Ovary (tissue), 7 donors: ENCODE measurements at regions not wholly inside any gene's neighbourhood (a gene's known extent, or its start where the extent isn't known, plus 50 kb on each side); places are given as distances from the start of the nearest gene placed in this dataset.

Experiments used
- DNase-seq, 5 donors: peaks; one replicate each; pipeline ENCODE4 v3.0.0-alpha.2; 2019 to 2020
- H3K27ac ChIP-seq, 2 donors: fragments of 200-600 bp; one replicate each; pipeline versions ENCODE4 v1.5.1 to v1.8.0; 2019 to 2022
- H3K27me3 ChIP-seq: fragments of 200-600 bp; one replicate; pipeline ENCODE4 v1.8.0; 2022
- H3K36me3 ChIP-seq: fragments of 200-600 bp; sonication (generic); one replicate; pipeline ENCODE4 v1.5.1; 2019
- H3K4me1 ChIP-seq: one replicate; pipeline ENCODE4 v1.8.1; 2013; ENCODE audit warnings: mild to moderate bottlenecking, moderate library complexity; ENCODE audit not compliant: insufficient read depth
- H3K4me3 ChIP-seq: fragments of 200-600 bp; sonication (generic); one replicate; pipeline ENCODE4 v1.5.1; 2017
- H3K9me3 ChIP-seq, 2 donors: fragments of 200-600 bp in 1 of 2; sonication (generic) in 1 of 2; one replicate each; pipeline versions ENCODE4 v1.5.1 to v1.8.1; 2013 to 2019; ENCODE audit warnings: mild to moderate bottlenecking in 1 of 2, moderate library complexity in 1 of 2
- EP300 ChIP-seq: sonication (generic); formaldehyde crosslinking; IDR thresholded peaks from one replicate; pipeline ENCODE4 v1.6.1; 2017; ENCODE audit warnings: antibody characterized with exemption
- POLR2A ChIP-seq: fragments of 450-650 bp; IDR thresholded peaks from one replicate; pipeline ENCODE4 v1.6.1; 2017; ENCODE audit warnings: antibody characterized with exemption, mild to moderate bottlenecking, moderate library complexity
- WGBS, 3 donors: extraction: QIAGEN DNeasy Blood & Tissue Kit in 1 of 3; methylation state at CpG; one replicate each; pipeline versions ENCODE4 v1.1.5 to v1.1.7; 2013 to 2017; 5-methylcytosine and 5-hydroxymethylcytosine counted together
- intact Hi-C, 4 donors: fragments of 100-400 bp; cut with DNase I; formaldehyde crosslinking; loops; one replicate each; pipeline versions ENCODE4 v1.11.0 to v1.15.1; 2022 to 2023
- TF ChIP-seq, protein P1 (sequence below), 3 donors: fragments of 450-650 bp in 2 of 3; fragments of 200-600 bp in 1 of 3; IDR thresholded peaks; one replicate each; pipeline versions ENCODE4 v1.5.1 to v1.8.0; 2016 to 2022; ENCODE audit warnings: antibody characterized with exemption in 3 of 3, mild to moderate bottlenecking in 1 of 3
- donor health status: DM: no; HTN: no; CAD: no; lungs with moderate emphysema.
- donor health status: DM: no; HTN: no; CAD: no.
- donor health status: Bipolar disorder and iron deficiency.
- donor health status: DM: no; HTN: no; CAD: no.
- donor health status: DM: yes; HTN: yes; CAD: no.

DNA sequence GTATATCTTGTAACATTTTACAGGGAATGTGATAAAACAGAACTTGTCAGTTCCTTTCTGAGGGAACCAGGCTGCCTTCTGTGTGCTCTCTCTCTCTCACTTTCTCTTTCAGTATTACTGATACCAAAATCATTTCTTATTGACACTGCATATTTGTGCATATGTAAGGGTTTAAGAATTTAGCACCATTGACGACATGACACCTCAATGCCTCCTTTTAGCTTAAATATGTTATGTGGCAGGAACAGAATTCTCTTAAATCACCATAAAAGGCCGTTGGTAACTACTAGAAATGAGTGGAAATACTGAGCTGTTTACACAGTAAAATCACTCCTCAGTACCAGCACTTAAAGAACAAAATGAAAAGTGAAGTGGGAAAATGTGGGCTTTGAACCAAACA lies 457.7 kb upstream of the SYT1 start:
- WGBS, 3 donors = 28 to 44% (median 36%) methylated on average over 2 of the region's 2 CpGs
- Histone ChIP-seq H3K27ac (no peak overlapping the region), H3K9me3 (no peaks in the 10 kb centered on the region), H3K36me3 (no peaks in the 10 kb centered on the region), H3K4me3 (no peak overlapping the region), H3K27me3 (no peaks in the 10 kb centered on the region), H3K4me1 (peaks cover 2% of the 10 kb centered on the region)
- TF ChIP-seq EP300 (no peak), POLR2A (no peak)
- TF ChIP-seq, protein P1, sequence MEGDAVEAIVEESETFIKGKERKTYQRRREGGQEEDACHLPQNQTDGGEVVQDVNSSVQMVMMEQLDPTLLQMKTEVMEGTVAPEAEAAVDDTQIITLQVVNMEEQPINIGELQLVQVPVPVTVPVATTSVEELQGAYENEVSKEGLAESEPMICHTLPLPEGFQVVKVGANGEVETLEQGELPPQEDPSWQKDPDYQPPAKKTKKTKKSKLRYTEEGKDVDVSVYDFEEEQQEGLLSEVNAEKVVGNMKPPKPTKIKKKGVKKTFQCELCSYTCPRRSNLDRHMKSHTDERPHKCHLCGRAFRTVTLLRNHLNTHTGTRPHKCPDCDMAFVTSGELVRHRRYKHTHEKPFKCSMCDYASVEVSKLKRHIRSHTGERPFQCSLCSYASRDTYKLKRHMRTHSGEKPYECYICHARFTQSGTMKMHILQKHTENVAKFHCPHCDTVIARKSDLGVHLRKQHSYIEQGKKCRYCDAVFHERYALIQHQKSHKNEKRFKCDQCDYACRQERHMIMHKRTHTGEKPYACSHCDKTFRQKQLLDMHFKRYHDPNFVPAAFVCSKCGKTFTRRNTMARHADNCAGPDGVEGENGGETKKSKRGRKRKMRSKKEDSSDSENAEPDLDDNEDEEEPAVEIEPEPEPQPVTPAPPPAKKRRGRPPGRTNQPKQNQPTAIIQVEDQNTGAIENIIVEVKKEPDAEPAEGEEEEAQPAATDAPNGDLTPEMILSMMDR (IDR thresholded peaks at IDR 0.05) = no peak
- DNase-seq = no peak
- intact Hi-C loops = no loop called here

GRCh38 chr12:78407722-78408121 lies 456.9 kb upstream of the SYT1 start:
- WGBS, 3 donors = 50 to 68% (median 54%) methylated on average over 2 of the region's 2 CpGs
- H3K27me3 ChIP-seq = no peaks in the 10 kb centered on the region
- TF ChIP-seq EP300 (no peak), POLR2A (no peak)
- TF ChIP-seq, protein P1 (IDR thresholded peaks at IDR 0.05) = no peak
- peaks cover 2% of the 10 kb centered on the region for H3K4me1 ChIP-seq
- H3K36me3 ChIP-seq = no peaks in the 10 kb centered on the region
- H3K9me3 ChIP-seq = no peaks in the 10 kb centered on the region
- H3K27ac ChIP-seq = no peak overlapping the region
- no peak overlapping the region for H3K4me3 ChIP-seq
- intact Hi-C loops = no loop called here
- no peak for DNase-seq

GRCh38 chr12:78414071-78414470 lies 450.5 kb upstream of the SYT1 start:
- TF ChIP-seq EP300 = no peak
- no peak for TF ChIP-seq POLR2A
- TF ChIP-seq, protein P1 (IDR thresholded peaks at IDR 0.05) = no peak
- intact Hi-C loops = no loop called here
- Histone ChIP-seq H3K4me1 (no peaks in the 10 kb centered on the region), H3K27me3 (no peaks in the 10 kb centered on the region), H3K4me3 (no peak overlapping the region), H3K9me3 (no peaks in the 10 kb centered on the region), H3K27ac (no peak overlapping the region), H3K36me3 (no peaks in the 10 kb centered on the region)
- DNase-seq = no peak
- whole genome bisulfite sequencing, 3 donors = 94 to 99% (median 98%) methylated on average over 1 of the region's 1 CpG

DNA sequence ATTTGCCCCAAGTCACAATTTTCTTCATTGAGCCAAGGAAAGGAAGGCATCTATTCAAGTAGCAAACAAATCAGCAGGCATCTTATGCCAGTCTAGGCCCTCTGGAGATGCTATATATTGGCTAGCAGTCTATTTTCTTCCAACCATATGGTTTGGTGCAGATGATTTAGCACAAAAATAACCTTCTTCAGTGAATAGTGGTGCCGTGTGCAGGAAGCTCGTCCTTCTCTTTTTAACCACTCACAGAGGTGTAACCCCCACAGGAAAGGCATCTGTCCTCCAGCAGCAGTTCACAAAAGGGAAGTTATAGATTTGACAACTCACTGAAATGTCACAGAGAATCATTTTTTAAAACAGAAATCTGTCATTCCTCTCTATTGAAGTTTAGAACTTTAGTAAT lies 445.7 kb upstream of the SYT1 start:
- Histone ChIP-seq H3K4me1 (no peaks in the 10 kb centered on the region), H3K36me3 (no peaks in the 10 kb centered on the region), H3K27me3 (no peaks in the 10 kb centered on the region), H3K9me3 (no peaks in the 10 kb centered on the region), H3K4me3 (no peak overlapping the region), H3K27ac (no peak overlapping the region)
- TF ChIP-seq EP300 (no peak), POLR2A (no peak)
- TF ChIP-seq, protein P1 (IDR thresholded peaks at IDR 0.05) = no peak
- WGBS, 3 donors = 81 to 91% (median 89%) methylated on average over 2 of the region's 2 CpGs
- DNase-seq = no peak
- intact Hi-C loops = no loop called here

- Histone ChIP-seq H3K4me3 (no peak overlapping the region), H3K27ac (no peak overlapping the region), H3K9me3 (no peaks in the 10 kb centered on the region), H3K4me1 (no peaks in the 10 kb centered on the region), H3K36me3 (no peaks in the 10 kb centered on the region), H3K27me3 (no peaks in the 10 kb centered on the region)
- 95 to 96% (median 96%) methylated on average over 3 of the region's 3 CpGs for WGBS, 3 donors
- intact Hi-C loops = no loop called here
- TF ChIP-seq POLR2A = no peak
- TF ChIP-seq, protein P1 (IDR thresholded peaks at IDR 0.05) = no peak
- no peak for TF ChIP-seq EP300
- DNase-seq = no peak
Measured at GRCh38 chr12:78419513-78419912, 445.1 kb upstream of the SYT1 start.
